Suprapubic skin (tissue), 4 donors: ENCODE measurements at regions not wholly inside any gene's neighbourhood (a gene's known extent, or its start where the extent isn't known, plus 50 kb on each side); places are given as distances from the start of the nearest gene placed in this dataset.

Source experiments
- DNase-seq, 2 donors: peaks; one replicate each; pipeline ENCODE4 v3.0.0-alpha.2; 2019; ENCODE audit warnings: low spot score in 2 of 2
- H3K27ac ChIP-seq: fragments of 200-600 bp; sonication (generic); one replicate; pipeline ENCODE4 v1.5.1; 2019
- H3K27me3 ChIP-seq: fragments of 200-600 bp; sonication (generic); one replicate; pipeline ENCODE4 v1.5.1; 2019
- H3K36me3 ChIP-seq: fragments of 200-600 bp; sonication (generic); one replicate; pipeline ENCODE4 v1.5.1; 2019
- H3K4me1 ChIP-seq: fragments of 200-600 bp; sonication (generic); one replicate; pipeline ENCODE4 v1.5.1; 2019
- H3K4me3 ChIP-seq: fragments of 200-600 bp; sonication (generic); one replicate; pipeline ENCODE4 v1.5.1; 2019; ENCODE audit warnings: mild to moderate bottlenecking
- H3K9me3 ChIP-seq: fragments of 200-600 bp; sonication (generic); one replicate; pipeline ENCODE4 v1.5.1; 2019
- CTCF ChIP-seq, 2 donors: fragments of 200-600 bp in 1 of 2; fragments of 450-650 bp in 1 of 2; sonication (generic) in 1 of 2; IDR thresholded peaks; one replicate each; pipeline ENCODE4 v1.5.1; 2016 to 2019; ENCODE audit warnings: antibody characterized with exemption in 2 of 2, mild to moderate bottlenecking in 1 of 2, moderate library complexity in 1 of 2
- EP300 ChIP-seq: sonication (generic); formaldehyde crosslinking; IDR thresholded peaks from one replicate; pipeline ENCODE4 v1.6.1; 2017; ENCODE audit warnings: antibody characterized with exemption
- POLR2A ChIP-seq, 2 donors: fragments of 450-650 bp; IDR thresholded peaks; one replicate each; pipeline ENCODE4 v1.6.1; 2017; ENCODE audit warnings: antibody characterized with exemption in 2 of 2, mild to moderate bottlenecking in 2 of 2, moderate library complexity in 2 of 2
- POLR2AphosphoS5 ChIP-seq, 3 donors: sonication (generic); formaldehyde crosslinking; IDR thresholded peaks; one replicate each; pipeline ENCODE4 v1.6.1; 2017; ENCODE audit warnings: antibody characterized with exemption in 3 of 3
- WGBS: methylation state at CpG from one replicate; pipeline ENCODE4 v1.1.5; 2018; 5-methylcytosine and 5-hydroxymethylcytosine counted together

- no peak overlapping the region for H3K27ac ChIP-seq
- no peaks in the 10 kb centered on the region for H3K36me3 ChIP-seq
- no peak for DNase-seq
- no peaks in the 10 kb centered on the region for H3K9me3 ChIP-seq
- no peak overlapping the region for H3K4me3 ChIP-seq
- no peak for TF ChIP-seq CTCF (IDR thresholded peaks at IDR 0.05)
- TF ChIP-seq POLR2A (IDR thresholded peaks at IDR 0.05): no peak
- TF ChIP-seq EP300: no peak
- no peak for TF ChIP-seq POLR2AphosphoS5 (IDR thresholded peaks at IDR 0.05)
- WGBS: 89% methylated on average over 7 of the region's 8 CpGs
- peaks cover 10% of the 10 kb centered on the region for H3K4me1 ChIP-seq
- H3K27me3 ChIP-seq: peaks cover 6% of the 10 kb centered on the region
These were observed 1393.0 kb downstream of the TBC1D22A start for GRCh38 chr22:48155446-48155845.

DNA sequence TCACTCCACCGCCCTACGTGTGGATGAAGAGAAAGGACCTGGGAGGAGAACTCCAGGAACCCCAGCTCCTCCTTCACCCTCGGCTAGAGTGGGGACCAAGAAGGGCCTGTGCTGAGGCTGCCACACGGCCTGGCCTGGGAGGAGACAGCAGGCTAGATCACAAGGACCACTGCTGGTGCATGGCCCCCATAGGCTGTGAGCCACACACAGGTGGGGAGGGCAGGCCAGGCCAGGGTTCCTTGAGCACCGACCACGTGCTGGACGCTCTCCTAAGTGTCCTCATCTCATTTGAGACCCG, 1392.4 kb downstream of the TBC1D22A start:
- peaks cover 10% of the 10 kb centered on the region for H3K4me1 ChIP-seq
- no peak for TF ChIP-seq POLR2AphosphoS5 (IDR thresholded peaks at IDR 0.05)
- no peak overlapping the region for H3K27ac ChIP-seq
- H3K36me3 ChIP-seq: no peaks in the 10 kb centered on the region
- no peak for DNase-seq
- no peaks in the 10 kb centered on the region for H3K9me3 ChIP-seq
- WGBS: 90% methylated on average over 3 of the region's 8 CpGs
- H3K4me3 ChIP-seq: no peak overlapping the region
- peaks cover 6% of the 10 kb centered on the region for H3K27me3 ChIP-seq

DNA sequence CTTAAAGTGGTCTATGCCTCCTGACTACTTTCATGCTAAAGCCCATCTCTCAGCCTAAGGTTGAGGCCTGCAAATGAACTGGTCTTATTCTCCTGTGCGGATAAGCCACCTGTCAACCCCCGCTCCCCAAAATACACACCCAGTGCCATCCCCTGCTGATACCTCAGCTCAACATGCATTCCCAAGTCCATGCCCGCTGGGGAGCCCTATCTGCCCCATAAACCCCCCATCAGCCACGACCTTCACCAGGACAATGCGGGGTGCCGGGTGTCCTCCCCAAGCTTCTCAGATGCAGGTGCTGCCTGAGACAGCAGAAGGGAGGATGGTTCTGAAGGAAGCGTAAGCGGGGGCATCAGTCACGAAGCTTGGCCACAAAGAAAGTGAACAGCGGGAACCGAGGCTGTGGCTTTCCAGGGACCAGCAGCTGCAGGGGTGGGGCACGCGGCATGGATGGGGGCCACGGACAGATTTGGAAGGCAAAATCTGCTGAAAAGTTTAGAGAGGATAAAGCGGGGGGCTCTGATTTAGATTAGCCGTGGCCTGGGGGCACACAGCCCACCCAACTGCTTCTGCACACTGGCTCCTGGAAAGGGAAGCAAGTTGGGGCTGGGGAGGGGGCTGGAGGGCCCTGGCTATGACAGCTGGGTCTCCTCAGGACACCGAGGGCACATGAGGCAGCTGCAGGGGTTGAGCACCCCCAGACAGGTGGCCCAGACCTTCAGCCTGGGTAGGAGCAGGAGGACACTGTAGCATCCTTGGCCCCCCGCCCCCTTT, 1391.9 kb downstream of the TBC1D22A start:
- Histone ChIP-seq H3K4me1 (peaks cover 10% of the 10 kb centered on the region), H3K36me3 (no peaks in the 10 kb centered on the region), H3K4me3 (no peak overlapping the region), H3K9me3 (no peaks in the 10 kb centered on the region), H3K27ac (no peak overlapping the region), H3K27me3 (peaks cover 6% of the 10 kb centered on the region)
- 91% methylated on average over 18 of the region's 18 CpGs for WGBS
- peak in 1 of 2 donors; percentile 63 for DNase-seq
- TF ChIP-seq EP300 (no peak), POLR2A (IDR thresholded peaks at IDR 0.05) (no peak), CTCF (IDR thresholded peaks at IDR 0.05) (no peak), POLR2AphosphoS5 (IDR thresholded peaks at IDR 0.05) (no peak)

GRCh38 chr22:48153726-48154125, 1391.3 kb downstream of the TBC1D22A start:
- no peaks in the 10 kb centered on the region for H3K9me3 ChIP-seq
- TF ChIP-seq EP300 (no peak), POLR2A (IDR thresholded peaks at IDR 0.05) (no peak), POLR2AphosphoS5 (IDR thresholded peaks at IDR 0.05) (no peak), CTCF (IDR thresholded peaks at IDR 0.05) (no peak)
- H3K36me3 ChIP-seq: no peaks in the 10 kb centered on the region
- H3K4me3 ChIP-seq: no peak overlapping the region
- H3K27me3 ChIP-seq: peaks cover 6% of the 10 kb centered on the region
- DNase-seq: no peak
- H3K4me1 ChIP-seq: peaks cover 10% of the 10 kb centered on the region
- no peak overlapping the region for H3K27ac ChIP-seq
- WGBS: 60% methylated on average over 7 of the region's 10 CpGs

- WGBS: 79% methylated on average over 16 of the region's 16 CpGs
- no peaks in the 10 kb centered on the region for H3K36me3 ChIP-seq
- no peaks in the 10 kb centered on the region for H3K9me3 ChIP-seq
- TF ChIP-seq EP300 (no peak), POLR2AphosphoS5 (IDR thresholded peaks at IDR 0.05) (no peak), CTCF (IDR thresholded peaks at IDR 0.05) (no peak), POLR2A (IDR thresholded peaks at IDR 0.05) (no peak)
- peaks cover 10% of the 10 kb centered on the region for H3K4me1 ChIP-seq
- H3K27me3 ChIP-seq: peaks cover 13% of the 10 kb centered on the region
- peak in 1 of 2 donors; percentile 43 for DNase-seq
- no peak overlapping the region for H3K27ac ChIP-seq
- no peak overlapping the region for H3K4me3 ChIP-seq
These were observed 1390.5 kb downstream of the TBC1D22A start for GRCh38 chr22:48152916-48153315.
